ENCODE measurements at regions not wholly inside any gene's neighbourhood (a gene's known extent, or its start where the extent isn't known, plus 50 kb on each side); places are given as distances from the start of the nearest gene placed in this dataset.

DNA sequence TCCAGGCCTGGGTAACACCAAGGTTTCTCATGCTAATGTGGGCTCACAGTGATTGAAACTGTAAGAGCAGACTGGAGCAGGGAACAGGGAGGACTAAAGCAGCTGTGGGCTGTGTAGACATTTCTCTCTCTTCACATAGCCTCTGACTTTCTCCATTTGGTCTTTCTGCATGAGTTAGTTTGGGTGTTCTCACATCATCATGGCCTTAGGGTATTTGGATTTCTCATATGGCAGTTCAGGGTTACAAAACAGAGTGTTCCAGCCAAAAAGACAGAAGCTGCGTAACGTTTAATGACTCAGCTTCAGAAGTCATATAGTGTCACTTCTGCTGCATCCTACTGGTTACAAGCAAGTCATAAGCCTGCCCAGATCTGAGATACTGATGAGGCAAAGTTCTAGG is 52.0 kb upstream of the OSBPL8 start:
- H3K36me3 Mint-ChIP-seq (ENCODE audit: insufficient read depth), result no peaks in the 10 kb centered on the region
- H3K4me1 Mint-ChIP-seq, result no peaks in the 10 kb centered on the region
- no peak overlapping the region for H3K4me3 Mint-ChIP-seq
- no peak overlapping the region for H3K27ac Mint-ChIP-seq (ENCODE audit: low read depth)
- peaks cover 28% of the 10 kb centered on the region for H3K27me3 Mint-ChIP-seq
- H3K9me3 Mint-ChIP-seq, result no peaks in the 10 kb centered on the region
- ATAC-seq (replicated peaks; ENCODE audit: extremely low read depth, poor library complexity, severe bottlenecking) (no peak), DNase-seq (ENCODE audit: low spot score in 2 of 2) (no peak)

DNA sequence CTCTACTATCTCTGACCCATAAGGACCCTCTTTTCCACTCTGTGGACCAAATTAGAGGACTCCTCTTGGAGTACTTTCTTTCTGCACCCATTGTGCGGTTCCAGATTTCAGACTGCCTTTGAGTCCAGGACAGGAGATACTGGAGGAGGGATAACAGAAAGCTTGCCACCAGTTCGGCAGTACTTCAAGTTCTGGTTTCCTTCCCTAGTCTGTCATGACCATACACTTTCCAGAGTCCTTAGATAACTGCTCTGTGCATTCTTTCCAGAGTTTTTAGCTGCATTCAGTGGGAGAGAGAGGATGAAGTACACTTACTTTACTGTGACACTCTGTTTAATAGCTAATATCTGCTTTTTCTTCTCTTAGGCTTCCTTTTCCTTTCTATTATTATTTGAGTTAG is 54.8 kb upstream of the OSBPL8 start:
- peaks cover 11% of the 10 kb centered on the region for H3K27me3 Mint-ChIP-seq
- H3K4me1 Mint-ChIP-seq, result no peaks in the 10 kb centered on the region
- DNase-seq (ENCODE audit: low spot score in 2 of 2) (no peak), ATAC-seq (replicated peaks; ENCODE audit: extremely low read depth, poor library complexity, severe bottlenecking) (no peak)
- H3K9me3 Mint-ChIP-seq, result no peaks in the 10 kb centered on the region
- no peak overlapping the region for H3K27ac Mint-ChIP-seq (ENCODE audit: low read depth)
- H3K36me3 Mint-ChIP-seq (ENCODE audit: insufficient read depth), result no peaks in the 10 kb centered on the region
- no peak overlapping the region for H3K4me3 Mint-ChIP-seq

DNA sequence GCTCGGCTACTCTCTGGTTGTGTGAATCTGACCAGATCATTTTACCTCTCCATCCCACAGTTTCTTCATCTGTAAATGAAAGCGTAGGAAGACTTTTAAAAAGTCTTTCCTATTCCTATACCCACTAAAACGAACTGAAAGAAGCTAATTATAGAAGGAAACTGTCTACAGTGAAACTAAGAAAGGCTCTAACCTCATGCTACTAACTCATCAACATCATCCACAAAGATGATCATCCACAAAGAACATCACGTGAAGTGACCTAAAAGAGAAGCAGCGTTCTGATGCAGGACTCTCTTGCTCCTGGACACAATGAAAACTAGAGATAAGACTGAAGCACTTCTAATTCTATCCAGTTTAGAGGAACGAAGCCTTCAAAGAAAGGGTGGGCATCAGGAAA is 58.5 kb upstream of the OSBPL8 start:
- DNase-seq (ENCODE audit: low spot score in 2 of 2) (no peak), ATAC-seq (replicated peaks; ENCODE audit: extremely low read depth, poor library complexity, severe bottlenecking) (no peak)
- Mint-ChIP-seq H3K9me3 (no peaks in the 10 kb centered on the region), H3K27ac (ENCODE audit: low read depth) (no peak overlapping the region), H3K27me3 (no peaks in the 10 kb centered on the region), H3K4me1 (no peaks in the 10 kb centered on the region), H3K36me3 (ENCODE audit: insufficient read depth) (no peaks in the 10 kb centered on the region), H3K4me3 (no peak overlapping the region)

DNA sequence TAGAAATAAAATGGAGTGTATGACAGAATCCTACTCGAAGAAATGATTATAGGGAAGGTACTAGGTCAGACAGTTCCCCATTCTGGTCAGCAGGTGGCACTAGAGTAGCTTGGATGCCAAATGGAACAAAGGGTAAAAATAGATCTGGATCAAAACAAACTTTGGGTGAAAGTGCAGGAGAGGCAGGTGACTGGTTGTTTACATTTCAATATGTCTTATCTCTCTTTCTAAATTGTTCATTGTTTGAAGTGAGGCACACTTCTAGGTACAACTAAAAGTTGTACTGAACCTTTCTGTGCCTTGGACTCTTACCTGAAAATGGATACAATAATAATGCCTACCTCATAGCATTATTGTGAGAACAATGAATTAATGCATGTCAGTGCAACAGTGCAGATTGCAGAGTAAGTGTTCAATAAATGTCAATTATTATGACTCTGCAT is 62.0 kb upstream of the OSBPL8 start:
- H3K4me1 Mint-ChIP-seq, result no peaks in the 10 kb centered on the region
- ATAC-seq (replicated peaks; ENCODE audit: extremely low read depth, poor library complexity, severe bottlenecking) (no peak), DNase-seq (ENCODE audit: low spot score in 2 of 2) (peak; percentile 41 to 54)
- no peaks in the 10 kb centered on the region for H3K36me3 Mint-ChIP-seq (ENCODE audit: insufficient read depth)
- H3K9me3 Mint-ChIP-seq, result no peaks in the 10 kb centered on the region
- no peak overlapping the region for H3K27ac Mint-ChIP-seq (ENCODE audit: low read depth)
- no peak overlapping the region for H3K4me3 Mint-ChIP-seq
- H3K27me3 Mint-ChIP-seq, result no peaks in the 10 kb centered on the region

- H3K4me1 Mint-ChIP-seq, result no peaks in the 10 kb centered on the region
- no peak for ATAC-seq (replicated peaks; ENCODE audit: extremely low read depth, poor library complexity, severe bottlenecking)
Measured at GRCh38 chr12:76622351-76622750, 62.8 kb upstream of the OSBPL8 start.

GRCh38 chr12:76622915-76623314 is 63.3 kb upstream of the OSBPL8 start:
- no peak overlapping the region for H3K27ac Mint-ChIP-seq (ENCODE audit: low read depth)
- ATAC-seq (replicated peaks; ENCODE audit: extremely low read depth, poor library complexity, severe bottlenecking) (no peak), DNase-seq (ENCODE audit: low spot score in 2 of 2) (no peak)
- no peaks in the 10 kb centered on the region for H3K27me3 Mint-ChIP-seq
- no peaks in the 10 kb centered on the region for H3K4me1 Mint-ChIP-seq
- no peaks in the 10 kb centered on the region for H3K36me3 Mint-ChIP-seq (ENCODE audit: insufficient read depth)
- no peak overlapping the region for H3K4me3 Mint-ChIP-seq
- H3K9me3 Mint-ChIP-seq, result no peaks in the 10 kb centered on the region

More at GRCh38 chr12:76622351-76622750, 62.8 kb upstream of the OSBPL8 start:
- H3K9me3 Mint-ChIP-seq, result no peaks in the 10 kb centered on the region
- DNase-seq (ENCODE audit: low spot score in 2 of 2), result no peak
- H3K27ac Mint-ChIP-seq (ENCODE audit: low read depth), result no peak overlapping the region
- H3K27me3 Mint-ChIP-seq, result no peaks in the 10 kb centered on the region
- no peaks in the 10 kb centered on the region for H3K36me3 Mint-ChIP-seq (ENCODE audit: insufficient read depth)
- no peak overlapping the region for H3K4me3 Mint-ChIP-seq

GRCh38 chr12:76623931-76624330 is 64.4 kb upstream of the OSBPL8 start:
- Mint-ChIP-seq H3K4me1 (no peaks in the 10 kb centered on the region), H3K9me3 (no peaks in the 10 kb centered on the region), H3K27ac (ENCODE audit: low read depth) (no peak overlapping the region), H3K36me3 (ENCODE audit: insufficient read depth) (no peaks in the 10 kb centered on the region), H3K4me3 (no peak overlapping the region), H3K27me3 (no peaks in the 10 kb centered on the region)
- no peak for ATAC-seq (replicated peaks; ENCODE audit: extremely low read depth, poor library complexity, severe bottlenecking)
- DNase-seq (ENCODE audit: low spot score in 2 of 2), result no peak

GRCh38 chr12:76627346-76628135 is 68.0 kb upstream of the OSBPL8 start:
- Mint-ChIP-seq H3K27me3 (no peaks in the 10 kb centered on the region), H3K4me3 (no peak overlapping the region), H3K4me1 (no peaks in the 10 kb centered on the region), H3K36me3 (ENCODE audit: insufficient read depth) (no peaks in the 10 kb centered on the region), H3K9me3 (no peaks in the 10 kb centered on the region), H3K27ac (ENCODE audit: low read depth) (no peak overlapping the region)
- DNase-seq (ENCODE audit: low spot score in 2 of 2) (no peak), ATAC-seq (replicated peaks; ENCODE audit: extremely low read depth, poor library complexity, severe bottlenecking) (no peak)

GRCh38 chr12:76628745-76629144 is 69.2 kb upstream of the OSBPL8 start:
- no peak overlapping the region for H3K27ac Mint-ChIP-seq (ENCODE audit: low read depth)
- DNase-seq (ENCODE audit: low spot score in 2 of 2), result no peak

GRCh38 chr12:76631741-76632140 is 72.2 kb upstream of the OSBPL8 start:
- Mint-ChIP-seq H3K9me3 (no peaks in the 10 kb centered on the region), H3K27me3 (no peaks in the 10 kb centered on the region), H3K4me3 (no peak overlapping the region), H3K36me3 (ENCODE audit: insufficient read depth) (no peaks in the 10 kb centered on the region), H3K4me1 (no peaks in the 10 kb centered on the region), H3K27ac (ENCODE audit: low read depth) (no peak overlapping the region)
- DNase-seq (ENCODE audit: low spot score in 2 of 2) (no peak), ATAC-seq (replicated peaks; ENCODE audit: extremely low read depth, poor library complexity, severe bottlenecking) (no peak)

More at GRCh38 chr12:76628745-76629144, 69.2 kb upstream of the OSBPL8 start:
- H3K4me1 Mint-ChIP-seq, result no peaks in the 10 kb centered on the region
- no peak overlapping the region for H3K4me3 Mint-ChIP-seq
- no peaks in the 10 kb centered on the region for H3K9me3 Mint-ChIP-seq
- no peak for ATAC-seq (replicated peaks; ENCODE audit: extremely low read depth, poor library complexity, severe bottlenecking)
- no peaks in the 10 kb centered on the region for H3K27me3 Mint-ChIP-seq
- H3K36me3 Mint-ChIP-seq (ENCODE audit: insufficient read depth), result no peaks in the 10 kb centered on the region

DNA sequence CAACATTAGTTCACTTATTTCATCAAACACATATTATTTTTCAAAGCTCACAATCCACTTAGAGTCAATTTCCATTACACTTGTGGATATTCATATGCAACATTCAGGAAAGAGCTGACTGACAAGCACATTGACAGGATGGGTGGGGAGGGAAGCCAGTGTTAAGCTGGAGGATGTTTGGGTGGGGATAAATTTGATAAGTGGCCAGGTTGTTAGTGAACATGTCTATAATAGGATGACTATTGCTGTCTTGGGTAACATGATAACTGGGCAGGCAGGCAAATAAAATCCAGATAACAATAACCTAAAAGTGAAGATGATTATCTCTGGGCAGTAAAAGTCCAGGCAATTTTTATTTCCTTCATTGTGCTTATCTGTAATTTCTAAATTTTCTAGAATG is 73.8 kb upstream of the OSBPL8 start:
- H3K9me3 Mint-ChIP-seq, result no peaks in the 10 kb centered on the region
- no peak overlapping the region for H3K27ac Mint-ChIP-seq (ENCODE audit: low read depth)
- ATAC-seq (replicated peaks; ENCODE audit: extremely low read depth, poor library complexity, severe bottlenecking) (no peak), DNase-seq (ENCODE audit: low spot score in 2 of 2) (no peak)
- no peak overlapping the region for H3K4me3 Mint-ChIP-seq
- H3K36me3 Mint-ChIP-seq (ENCODE audit: insufficient read depth), result no peaks in the 10 kb centered on the region
- H3K4me1 Mint-ChIP-seq, result no peaks in the 10 kb centered on the region
- no peaks in the 10 kb centered on the region for H3K27me3 Mint-ChIP-seq

DNA sequence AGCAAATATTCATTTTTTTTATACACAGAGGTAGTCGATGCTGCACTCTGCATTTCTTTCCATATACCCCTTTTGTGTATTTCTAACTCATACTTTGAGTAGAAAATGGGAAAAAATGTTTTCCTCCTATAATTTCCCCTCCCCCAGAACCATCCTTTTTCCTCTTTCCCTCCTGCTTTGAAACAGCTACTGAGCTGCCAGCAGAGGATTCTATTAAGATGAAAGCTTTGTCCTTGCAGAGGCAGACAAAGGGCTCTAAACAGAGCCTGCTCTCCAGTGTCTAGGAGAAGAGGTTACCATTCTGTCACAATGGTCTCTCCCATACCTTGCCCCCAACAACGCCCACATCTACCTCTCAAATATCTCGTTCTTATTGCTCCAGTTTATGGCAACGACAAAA is 74.6 kb upstream of the OSBPL8 start:
- Mint-ChIP-seq H3K4me3 (no peak overlapping the region), H3K36me3 (ENCODE audit: insufficient read depth) (no peaks in the 10 kb centered on the region), H3K27me3 (no peaks in the 10 kb centered on the region), H3K27ac (ENCODE audit: low read depth) (no peak overlapping the region), H3K9me3 (no peaks in the 10 kb centered on the region), H3K4me1 (no peaks in the 10 kb centered on the region)
- DNase-seq (ENCODE audit: low spot score in 2 of 2) (no peak), ATAC-seq (replicated peaks; ENCODE audit: extremely low read depth, poor library complexity, severe bottlenecking) (no peak)

DNA sequence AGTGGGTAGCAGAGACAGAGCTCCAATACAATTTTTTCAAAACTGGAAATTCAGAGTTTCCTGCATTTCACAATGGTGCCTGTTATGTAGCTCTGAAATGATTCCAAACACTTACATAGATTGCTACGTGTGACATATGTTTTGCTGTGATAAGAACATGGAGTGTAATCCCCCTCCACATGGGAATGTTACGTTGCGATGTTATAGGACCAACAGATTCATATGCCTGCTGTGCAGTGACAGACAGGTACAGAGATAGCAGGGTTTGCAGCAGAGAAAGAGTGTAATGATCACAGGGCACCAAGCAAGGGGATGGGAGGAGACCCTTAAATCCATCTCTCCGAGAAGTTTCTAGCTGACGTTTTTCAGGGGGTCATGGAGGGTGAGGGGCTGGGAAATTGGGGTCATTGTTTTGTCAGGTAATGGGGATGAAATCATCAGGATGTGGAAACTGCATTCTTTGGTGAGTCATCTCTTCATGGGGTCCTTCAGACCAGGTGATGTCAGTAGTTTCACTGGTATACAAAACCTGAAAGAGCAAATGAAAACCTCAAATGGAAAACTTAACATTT is 76.6 kb upstream of the OSBPL8 start:
- no peak for ATAC-seq (replicated peaks; ENCODE audit: extremely low read depth, poor library complexity, severe bottlenecking)
- Mint-ChIP-seq H3K4me3 (no peak overlapping the region), H3K36me3 (ENCODE audit: insufficient read depth) (no peaks in the 10 kb centered on the region), H3K27ac (ENCODE audit: low read depth) (no peak overlapping the region), H3K4me1 (no peaks in the 10 kb centered on the region), H3K27me3 (no peaks in the 10 kb centered on the region), H3K9me3 (no peaks in the 10 kb centered on the region)
- DNase-seq (ENCODE audit: low spot score in 2 of 2), result no peak

Data from central memory CD8-positive, alpha-beta T cell (primary cell).